Endothelial cell (in vitro differentiated cells): ENCODE measurements at regions not wholly inside any gene's neighbourhood (a gene's known extent, or its start where the extent isn't known, plus 50 kb on each side); places are given as distances from the start of the nearest gene placed in this dataset.

Experiments
- DNase-seq: peaks from one replicate; pipeline ENCODE4 v3.0.0; 2021; ENCODE audit warnings: low spot score
- H3K27ac Mint-ChIP-seq: one replicate; pipeline ENCODE4 v1.8.0; 2021; ENCODE audit warnings: mixed read lengths, inconsistent platforms; ENCODE audit not compliant: unreplicated experiment
- H3K27me3 Mint-ChIP-seq: one replicate; pipeline ENCODE4 v1.8.0; 2021; ENCODE audit warnings: mild to moderate bottlenecking, moderate library complexity, mixed read lengths, inconsistent platforms; ENCODE audit not compliant: unreplicated experiment
- H3K36me3 Mint-ChIP-seq: one replicate; pipeline ENCODE4 v1.8.0; 2021; ENCODE audit warnings: mild to moderate bottlenecking, low read depth, mixed read lengths, inconsistent platforms; ENCODE audit not compliant: unreplicated experiment
- H3K4me1 Mint-ChIP-seq: one replicate; pipeline ENCODE4 v1.8.0; 2021; ENCODE audit warnings: mild to moderate bottlenecking, mixed read lengths, inconsistent platforms; ENCODE audit not compliant: unreplicated experiment
- H3K4me3 Mint-ChIP-seq: one replicate; pipeline ENCODE4 v1.8.0; 2021; ENCODE audit warnings: mild to moderate bottlenecking, mixed read lengths, inconsistent platforms; ENCODE audit not compliant: unreplicated experiment
- H3K9me3 Mint-ChIP-seq: one replicate; pipeline ENCODE4 v1.8.0; 2021; ENCODE audit warnings: mixed read lengths, inconsistent platforms; ENCODE audit not compliant: unreplicated experiment
- CTCF ChIP-seq: fragments of 200-600 bp; sonication (generic); IDR thresholded peaks from one replicate; pipeline ENCODE4 v1.5.0; 2021; ENCODE audit warnings: antibody characterized with exemption; ENCODE audit not compliant: unreplicated experiment

GRCh38 chr2:9771481-9772017 lies 71.7 kb upstream of the TAF1B start:
- Mint-ChIP-seq H3K27ac (no peak overlapping the region), H3K4me3 (no peak overlapping the region), H3K4me1 (peaks cover 6% of the 10 kb centered on the region), H3K9me3 (no peaks in the 10 kb centered on the region), H3K27me3 (peaks cover 20% of the 10 kb centered on the region), H3K36me3 (no peaks in the 10 kb centered on the region)
- DNase-seq, result no peak
- no peak for TF ChIP-seq CTCF

GRCh38 chr2:9772035-9772998 lies 71.0 kb upstream of the TAF1B start:
- peaks cover 4% of the 10 kb centered on the region for H3K4me1 Mint-ChIP-seq
- H3K27ac Mint-ChIP-seq, result no peak overlapping the region
- H3K4me3 Mint-ChIP-seq, result no peak overlapping the region

GRCh38 chr2:9772999-9773902 lies 70.0 kb upstream of the TAF1B start:
- TF ChIP-seq CTCF, result no peak
- Mint-ChIP-seq H3K27ac (no peak overlapping the region), H3K4me3 (no peak overlapping the region), H3K9me3 (no peaks in the 10 kb centered on the region), H3K36me3 (no peaks in the 10 kb centered on the region), H3K27me3 (peaks cover 13% of the 10 kb centered on the region), H3K4me1 (peaks cover 4% of the 10 kb centered on the region)
- DNase-seq, result no peak

More at GRCh38 chr2:9772035-9772998, 71.0 kb upstream of the TAF1B start:
- H3K27me3 Mint-ChIP-seq, result peaks cover 16% of the 10 kb centered on the region
- no peaks in the 10 kb centered on the region for H3K36me3 Mint-ChIP-seq
- DNase-seq, result no peak
- no peak for TF ChIP-seq CTCF
- H3K9me3 Mint-ChIP-seq, result no peaks in the 10 kb centered on the region

- Mint-ChIP-seq H3K9me3 (no peaks in the 10 kb centered on the region), H3K36me3 (peaks cover 3% of the 10 kb centered on the region), H3K27me3 (peaks cover 15% of the 10 kb centered on the region), H3K27ac (no peak overlapping the region), H3K4me1 (peaks cover 9% of the 10 kb centered on the region), H3K4me3 (no peak overlapping the region)
- DNase-seq, result no peak
- TF ChIP-seq CTCF, result no peak
Observed at GRCh38 chr2:9773903-9774239, 69.4 kb upstream of the TAF1B start.
